ENCODE measurements at regions not wholly inside any gene's neighbourhood (a gene's known extent, or its start where the extent isn't known, plus 50 kb on each side); places are given as distances from the start of the nearest gene placed in this dataset.

GRCh38 chr18:51448949-51449348 lies 251.5 kb upstream of the MEX3C start:
- Histone ChIP-seq H2AFZ (ENCODE audit: low read length) (no peak overlapping the region), H3K27ac (ENCODE audit: insufficient read depth, low read length) (no peak overlapping the region), H4K20me1 (ENCODE audit: control insufficient read depth, extremely low read depth, insufficient read depth, low read length) (no peaks in the 10 kb centered on the region), H3K79me2 (ENCODE audit: control insufficient read depth, insufficient read depth, low read length) (no peaks in the 10 kb centered on the region), H3K9ac (ENCODE audit: insufficient read depth, low read length) (no peak overlapping the region), H3K27me3 (ENCODE audit: control insufficient read depth, insufficient read depth, low read length) (no peaks in the 10 kb centered on the region), H3K4me1 (ENCODE audit: control insufficient read depth, extremely low read depth, insufficient read depth, low read length) (no peaks in the 10 kb centered on the region), H3K4me2 (ENCODE audit: extremely low read depth, insufficient read depth, low read length) (no peak overlapping the region), H3K9me3 (ENCODE audit: control insufficient read depth, insufficient read depth, low read depth, low read length) (no peaks in the 10 kb centered on the region), H3K36me3 (ENCODE audit: control insufficient read depth, insufficient read depth, low read length) (no peaks in the 10 kb centered on the region), H3K4me3 (replicated peaks in 1 of 4; ENCODE audit: control extremely low read depth in 1 of 4, insufficient read depth in 1 of 4, low read depth in 3 of 4, low read length in 4 of 4) (no peak overlapping the region)
- TF ChIP-seq CTCF (conservative IDR thresholded peaks at IDR 0.05 in 1 of 2, IDR thresholded peaks at IDR 0.05 in 1 of 2; ENCODE audit: low read depth in 1 of 2, low read length in 2 of 2) (no peak), EZH2 (IDR thresholded peaks at IDR 0.05; ENCODE audit: low read length, missing control alignments) (no peak)
- DNase-seq (ENCODE audit: low read depth in 2 of 2): no peak

GRCh38 chr18:51453594-51453993 lies 256.1 kb upstream of the MEX3C start:
- no peaks in the 10 kb centered on the region for H3K4me1 ChIP-seq (ENCODE audit: control insufficient read depth, extremely low read depth, insufficient read depth, low read length)
- no peaks in the 10 kb centered on the region for H4K20me1 ChIP-seq (ENCODE audit: control insufficient read depth, extremely low read depth, insufficient read depth, low read length)
- H3K9me3 ChIP-seq (ENCODE audit: control insufficient read depth, insufficient read depth, low read depth, low read length): no peaks in the 10 kb centered on the region
- H2AFZ ChIP-seq (ENCODE audit: low read length): no peak overlapping the region
- no peaks in the 10 kb centered on the region for H3K27me3 ChIP-seq (ENCODE audit: control insufficient read depth, insufficient read depth, low read length)
- DNase-seq (ENCODE audit: low read depth in 2 of 2): no peak
- no peak overlapping the region for H3K4me2 ChIP-seq (ENCODE audit: extremely low read depth, insufficient read depth, low read length)
- H3K27ac ChIP-seq (ENCODE audit: insufficient read depth, low read length): no peak overlapping the region
- no peak overlapping the region for H3K4me3 ChIP-seq (replicated peaks in 1 of 4; ENCODE audit: control extremely low read depth in 1 of 4, insufficient read depth in 1 of 4, low read depth in 3 of 4, low read length in 4 of 4)
- TF ChIP-seq CTCF (conservative IDR thresholded peaks at IDR 0.05 in 1 of 2, IDR thresholded peaks at IDR 0.05 in 1 of 2; ENCODE audit: low read depth in 1 of 2, low read length in 2 of 2) (no peak), EZH2 (IDR thresholded peaks at IDR 0.05; ENCODE audit: low read length, missing control alignments) (no peak)
- H3K36me3 ChIP-seq (ENCODE audit: control insufficient read depth, insufficient read depth, low read length): no peaks in the 10 kb centered on the region
- no peak overlapping the region for H3K9ac ChIP-seq (ENCODE audit: insufficient read depth, low read length)
- H3K79me2 ChIP-seq (ENCODE audit: control insufficient read depth, insufficient read depth, low read length): no peaks in the 10 kb centered on the region

GRCh38 chr18:51458861-51459260 lies 261.4 kb upstream of the MEX3C start:
- no peak for DNase-seq (ENCODE audit: low read depth in 2 of 2)
- H3K9me3 ChIP-seq (ENCODE audit: control insufficient read depth, insufficient read depth, low read depth, low read length): no peaks in the 10 kb centered on the region
- H2AFZ ChIP-seq (ENCODE audit: low read length): no peak overlapping the region
- H3K36me3 ChIP-seq (ENCODE audit: control insufficient read depth, insufficient read depth, low read length): no peaks in the 10 kb centered on the region
- H3K27me3 ChIP-seq (ENCODE audit: control insufficient read depth, insufficient read depth, low read length): no peaks in the 10 kb centered on the region
- H3K27ac ChIP-seq (ENCODE audit: insufficient read depth, low read length): no peak overlapping the region
- H3K9ac ChIP-seq (ENCODE audit: insufficient read depth, low read length): no peak overlapping the region
- no peaks in the 10 kb centered on the region for H3K4me1 ChIP-seq (ENCODE audit: control insufficient read depth, extremely low read depth, insufficient read depth, low read length)
- no peak overlapping the region for H3K4me2 ChIP-seq (ENCODE audit: extremely low read depth, insufficient read depth, low read length)
- TF ChIP-seq CTCF (conservative IDR thresholded peaks at IDR 0.05 in 1 of 2, IDR thresholded peaks at IDR 0.05 in 1 of 2; ENCODE audit: low read depth in 1 of 2, low read length in 2 of 2): no peak
- TF ChIP-seq EZH2 (IDR thresholded peaks at IDR 0.05; ENCODE audit: low read length, missing control alignments): no peak
- no peak overlapping the region for H3K4me3 ChIP-seq (replicated peaks in 1 of 4; ENCODE audit: control extremely low read depth in 1 of 4, insufficient read depth in 1 of 4, low read depth in 3 of 4, low read length in 4 of 4)
- no peaks in the 10 kb centered on the region for H3K79me2 ChIP-seq (ENCODE audit: control insufficient read depth, insufficient read depth, low read length)
- H4K20me1 ChIP-seq (ENCODE audit: control insufficient read depth, extremely low read depth, insufficient read depth, low read length): no peaks in the 10 kb centered on the region

All from fibroblast of lung (primary cell).